H1 (cell line): ENCODE measurements at regions not wholly inside any gene's neighbourhood (a gene's known extent, or its start where the extent isn't known, plus 50 kb on each side); places are given as distances from the start of the nearest gene placed in this dataset.

Experiments used
- ASH2L ChIP-seq: fragments of 200-600, 300-600 bp; sonication (generic); IDR thresholded peaks from one replicate; pipeline ENCODE4 v1.7.1; 2017; ENCODE audit warnings: low read length
- BACH1 ChIP-seq: IDR thresholded peaks from 2 replicates; pipeline ENCODE4 v1.6.1; 2012; ENCODE audit warnings: low read length, improper control_type of control experiment
- BRCA1 ChIP-seq: IDR thresholded peaks from 2 replicates; pipeline ENCODE4 v1.6.1; 2012; ENCODE audit warnings: low read depth, low read length, improper control_type of control experiment
- CBX5 ChIP-seq: fragments of 300-800, 300-1000 bp; sonication (generic); IDR thresholded peaks from 2 replicates; pipeline ENCODE4 v1.7.1; 2016; ENCODE audit warnings: antibody characterized with exemption, low read length, low read depth
- CHD2 ChIP-seq: IDR thresholded peaks from 2 replicates; pipeline ENCODE4 v1.6.1; 2012; ENCODE audit warnings: low read length, improper control_type of control experiment
- CREB1 ChIP-seq: IDR thresholded peaks from 2 replicates; pipeline ENCODE4 v1.6.1; 2012; ENCODE audit warnings: inconsistent platforms
- EP300 ChIP-seq, 2 experiments: IDR thresholded peaks; 1 replicate in 1 of 2; 2 replicates in 1 of 2; pipeline ENCODE4 v1.6.1; 2011 to 2012; ENCODE audit warnings: low read depth in 2 of 2, low read length in 2 of 2, mild to moderate bottlenecking in 2 of 2, borderline replicate concordance in 1 of 2, inconsistent platforms in 1 of 2, moderate library complexity in 1 of 2
- GABPA ChIP-seq: IDR thresholded peaks from 2 replicates; pipeline ENCODE4 v1.6.1; 2011; ENCODE audit warnings: mild to moderate bottlenecking, low read length, moderate library complexity, borderline replicate concordance; ENCODE audit not compliant: insufficient read depth
- GTF2F1 ChIP-seq: IDR thresholded peaks from 2 replicates; pipeline ENCODE4 v1.6.1; 2012; ENCODE audit warnings: low read depth, low read length, improper control_type of control experiment, borderline replicate concordance
- HDAC2 ChIP-seq, 2 experiments: fragments of 300-600 bp in 1 of 2; sonication (generic) in 1 of 2; IDR thresholded peaks; 2 replicates each; pipeline ENCODE4 v1.6.1; 2011 to 2012; ENCODE audit warnings: low read depth in 2 of 2, low read length in 2 of 2, mild to moderate bottlenecking in 2 of 2, moderate library complexity in 2 of 2, borderline replicate concordance in 1 of 2, inconsistent platforms in 1 of 2
- MAFK ChIP-seq: IDR thresholded peaks from 2 replicates; pipeline ENCODE4 v1.6.1; 2012; ENCODE audit warnings: low read depth, mild to moderate bottlenecking, improper control_type of control experiment, low read length
- NRF1 ChIP-seq: IDR thresholded peaks from 2 replicates; pipeline ENCODE4 v1.6.1; 2011; ENCODE audit warnings: mild to moderate bottlenecking, low read depth, low read length, improper control_type of control experiment
- POLR2A ChIP-seq, 2 experiments: IDR thresholded peaks; 1 replicate in 1 of 2; 2 replicates in 1 of 2; pipeline ENCODE4 v1.6.1; 2011; ENCODE audit warnings: low read depth in 2 of 2, low read length in 2 of 2, mild to moderate bottlenecking in 2 of 2; ENCODE audit errors: control extremely low read depth in 1 of 2
- POLR2AphosphoS5 ChIP-seq: IDR thresholded peaks from 2 replicates; pipeline ENCODE4 v1.6.1; 2011; ENCODE audit warnings: low read depth, low read length
- POU5F1 ChIP-seq: IDR thresholded peaks from 2 replicates; pipeline ENCODE4 v1.6.1; 2011; ENCODE audit warnings: low read depth, mild to moderate bottlenecking, low read length, moderate library complexity
- RAD21 ChIP-seq, 2 experiments: IDR thresholded peaks in 1 of 2; conservative IDR thresholded peaks in 1 of 2; 2 replicates each; pipeline ENCODE4 v1.6.1; 2011; ENCODE audit warnings: low read depth in 2 of 2, low read length in 2 of 2, improper control_type of control experiment in 1 of 2, inconsistent platforms in 1 of 2, mild to moderate bottlenecking in 1 of 2, moderate library complexity in 1 of 2
- RBBP5 ChIP-seq: IDR thresholded peaks from 2 replicates; pipeline ENCODE4 v1.7.1; 2012; ENCODE audit warnings: low read depth, mild to moderate bottlenecking, inconsistent platforms, low read length, moderate library complexity, borderline replicate concordance
- SP1 ChIP-seq: IDR thresholded peaks from 2 replicates; pipeline ENCODE4 v1.6.1; 2011; ENCODE audit warnings: low read depth, low read length
- TAF7 ChIP-seq: optimal IDR thresholded peaks from 2 replicates; pipeline ENCODE3; 2011; ENCODE audit warnings: low read depth, mild to moderate bottlenecking, inconsistent platforms, low read length, moderate library complexity, borderline replicate concordance
- TCF12 ChIP-seq: IDR thresholded peaks from 2 replicates; pipeline ENCODE4 v1.6.1; 2011; ENCODE audit warnings: low read depth, mild to moderate bottlenecking, low read length
- YY1 ChIP-seq: IDR thresholded peaks from 2 replicates; pipeline ENCODE4 v1.6.1; 2011; ENCODE audit warnings: low read depth, mild to moderate bottlenecking, low read length
- TF ChIP-seq, protein P1 (sequence below): IDR thresholded peaks from 2 replicates; pipeline ENCODE4 v1.6.1; 2012; ENCODE audit warnings: inconsistent platforms
- TF ChIP-seq, protein P2 (sequence below): IDR thresholded peaks from 2 replicates; pipeline ENCODE4 v1.6.1; 2012; ENCODE audit warnings: inconsistent platforms

DNA sequence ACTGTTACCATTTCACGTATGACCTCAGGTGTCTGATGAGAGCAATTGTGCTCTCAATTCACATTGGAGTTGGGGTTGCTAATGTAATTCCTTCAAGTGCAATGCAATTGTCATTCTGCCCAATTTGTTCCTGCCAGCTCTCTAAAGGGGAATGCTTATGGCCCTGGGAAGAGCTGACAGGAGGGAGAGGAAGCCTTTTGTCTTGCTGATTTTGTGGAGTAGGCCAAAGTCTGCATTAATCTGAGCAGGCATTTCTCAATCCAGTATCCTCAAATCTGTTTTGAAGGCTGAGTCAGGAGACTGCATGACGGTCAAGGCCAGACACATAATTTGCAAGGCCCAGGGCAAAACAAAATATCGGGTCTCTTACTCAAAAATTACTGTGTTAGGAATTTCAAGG lies 326.4 kb upstream of the SPHKAP start (continued):
- peak; percentile 4; the same call in 1 of the 2 replicates for TF ChIP-seq MAFK
- TF ChIP-seq NRF1, result no peak
- 0 out of 2 replicates have a peak, but pooled peaks have one; percentile 30 for TF ChIP-seq SP1
- no peak for TF ChIP-seq POU5F1
- TF ChIP-seq BACH1, result no peak
- TF ChIP-seq TCF12, result no peak
- no peak for TF ChIP-seq GTF2F1
- TF ChIP-seq ASH2L, result no peak
- no peak for TF ChIP-seq POLR2A (IDR thresholded peaks at IDR 0.05; ENCODE audit: control extremely low read depth in 1 of 2, low read depth in 2 of 2, low read length in 2 of 2)
- no peak for TF ChIP-seq GABPA
- TF ChIP-seq, protein P1, sequence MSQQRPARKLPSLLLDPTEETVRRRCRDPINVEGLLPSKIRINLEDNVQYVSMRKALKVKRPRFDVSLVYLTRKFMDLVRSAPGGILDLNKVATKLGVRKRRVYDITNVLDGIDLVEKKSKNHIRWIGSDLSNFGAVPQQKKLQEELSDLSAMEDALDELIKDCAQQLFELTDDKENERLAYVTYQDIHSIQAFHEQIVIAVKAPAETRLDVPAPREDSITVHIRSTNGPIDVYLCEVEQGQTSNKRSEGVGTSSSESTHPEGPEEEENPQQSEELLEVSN, result no peak
- no peak for TF ChIP-seq BRCA1
- no peak; a peak in 2 of 4 replicates for TF ChIP-seq RAD21 (IDR thresholded peaks at IDR 0.05 in 1 of 2, conservative IDR thresholded peaks at IDR 0.05 in 1 of 2; ENCODE audit: low read depth in 2 of 2, low read length in 2 of 2)
- TF ChIP-seq CBX5, result no peak
- TF ChIP-seq, protein P2, sequence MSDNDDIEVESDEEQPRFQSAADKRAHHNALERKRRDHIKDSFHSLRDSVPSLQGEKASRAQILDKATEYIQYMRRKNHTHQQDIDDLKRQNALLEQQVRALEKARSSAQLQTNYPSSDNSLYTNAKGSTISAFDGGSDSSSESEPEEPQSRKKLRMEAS, result no peak
- TF ChIP-seq TAF7, result no peak
- TF ChIP-seq YY1, result no peak
- 0 out of 3 replicates have a peak, but pooled peaks of 1 of the 2 experiments have one; percentile 53 for TF ChIP-seq EP300 (IDR thresholded peaks at IDR 0.05; ENCODE audit: borderline replicate concordance in 1 of 2, low read depth in 2 of 2, low read length in 2 of 2)
- no peak for TF ChIP-seq CREB1
- TF ChIP-seq POLR2AphosphoS5, result no peak
- TF ChIP-seq RBBP5, result no peak
- no peak for TF ChIP-seq CHD2
- no peak for TF ChIP-seq HDAC2 (IDR thresholded peaks at IDR 0.05; ENCODE audit: borderline replicate concordance in 1 of 2, low read depth in 2 of 2, low read length in 2 of 2)
